Liver (tissue), 3 donors: ENCODE measurements at regions not wholly inside any gene's neighbourhood (a gene's known extent, or its start where the extent isn't known, plus 50 kb on each side); places are given as distances from the start of the nearest gene placed in this dataset.

Source experiments
- ATF3 ChIP-seq: IDR thresholded peaks from 2 replicates; pipeline ENCODE4 v1.6.1; 2016; ENCODE audit warnings: antibody characterized with exemption
- EGR1 ChIP-seq, 2 donors: IDR thresholded peaks; 2 replicates each; pipeline ENCODE4 v1.6.1; 2016 to 2018; ENCODE audit warnings: antibody characterized with exemption in 2 of 2, low read depth in 2 of 2
- FOXA1 ChIP-seq: IDR thresholded peaks from 2 replicates; pipeline ENCODE4 v1.6.1; 2016; ENCODE audit warnings: antibody characterized with exemption
- FOXA2 ChIP-seq: IDR thresholded peaks from 2 replicates; pipeline ENCODE4 v1.6.1; 2016; ENCODE audit warnings: antibody characterized with exemption
- GABPA ChIP-seq, 2 donors: IDR thresholded peaks in 1 of 2; conservative IDR thresholded peaks in 1 of 2; 2 replicates each; pipeline ENCODE4 v1.6.1; 2016; ENCODE audit warnings: antibody characterized with exemption in 2 of 2, mild to moderate bottlenecking in 1 of 2, moderate library complexity in 1 of 2
- HNF4G ChIP-seq: IDR thresholded peaks from 2 replicates; pipeline ENCODE4 v1.6.1; 2016; ENCODE audit warnings: antibody characterized with exemption
- RAD21 ChIP-seq, 2 donors: IDR thresholded peaks; 2 replicates each; pipeline ENCODE4 v1.6.1; 2016; ENCODE audit warnings: antibody characterized with exemption in 2 of 2, mild to moderate bottlenecking in 2 of 2
- REST ChIP-seq: IDR thresholded peaks from 2 replicates; pipeline ENCODE4 v1.6.1; 2016; ENCODE audit warnings: antibody characterized with exemption, mild to moderate bottlenecking
- SP1 ChIP-seq: IDR thresholded peaks from 2 replicates; pipeline ENCODE4 v1.6.1; 2018; ENCODE audit warnings: antibody characterized with exemption, mild to moderate bottlenecking
- TAF1 ChIP-seq: conservative IDR thresholded peaks from 2 replicates; pipeline ENCODE4 v1.6.1; 2016; ENCODE audit warnings: antibody characterized with exemption, mild to moderate bottlenecking
- YY1 ChIP-seq: IDR thresholded peaks from 2 replicates; pipeline ENCODE4 v1.6.1; 2016; ENCODE audit warnings: antibody characterized with exemption, mild to moderate bottlenecking
- TF ChIP-seq, protein P1 (sequence below): fragments of 150-350 bp; IDR thresholded peaks from 2 replicates; pipeline ENCODE4 v1.5.1; 2017; ENCODE audit warnings: improper control_type of control experiment, low read depth, low read length; ENCODE audit not compliant: missing input control
- TF ChIP-seq, protein P2 (sequence below): IDR thresholded peaks from 2 replicates; pipeline ENCODE4 v1.6.1; 2016; ENCODE audit warnings: antibody characterized with exemption
- donor health status: healthy.
- donor health status: healthy.

GRCh38 chr20:11573507-11573906 lies 344.2 kb upstream of the BTBD3 start:
- TF ChIP-seq, protein P1, sequence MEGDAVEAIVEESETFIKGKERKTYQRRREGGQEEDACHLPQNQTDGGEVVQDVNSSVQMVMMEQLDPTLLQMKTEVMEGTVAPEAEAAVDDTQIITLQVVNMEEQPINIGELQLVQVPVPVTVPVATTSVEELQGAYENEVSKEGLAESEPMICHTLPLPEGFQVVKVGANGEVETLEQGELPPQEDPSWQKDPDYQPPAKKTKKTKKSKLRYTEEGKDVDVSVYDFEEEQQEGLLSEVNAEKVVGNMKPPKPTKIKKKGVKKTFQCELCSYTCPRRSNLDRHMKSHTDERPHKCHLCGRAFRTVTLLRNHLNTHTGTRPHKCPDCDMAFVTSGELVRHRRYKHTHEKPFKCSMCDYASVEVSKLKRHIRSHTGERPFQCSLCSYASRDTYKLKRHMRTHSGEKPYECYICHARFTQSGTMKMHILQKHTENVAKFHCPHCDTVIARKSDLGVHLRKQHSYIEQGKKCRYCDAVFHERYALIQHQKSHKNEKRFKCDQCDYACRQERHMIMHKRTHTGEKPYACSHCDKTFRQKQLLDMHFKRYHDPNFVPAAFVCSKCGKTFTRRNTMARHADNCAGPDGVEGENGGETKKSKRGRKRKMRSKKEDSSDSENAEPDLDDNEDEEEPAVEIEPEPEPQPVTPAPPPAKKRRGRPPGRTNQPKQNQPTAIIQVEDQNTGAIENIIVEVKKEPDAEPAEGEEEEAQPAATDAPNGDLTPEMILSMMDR, result no peak
- no peak for TF ChIP-seq GABPA (IDR thresholded peaks at IDR 0.05 in 1 of 2, conservative IDR thresholded peaks at IDR 0.05 in 1 of 2)
- TF ChIP-seq SP1, result no peak
- TF ChIP-seq RAD21 (IDR thresholded peaks at IDR 0.05), result no peak
- TF ChIP-seq, protein P2, sequence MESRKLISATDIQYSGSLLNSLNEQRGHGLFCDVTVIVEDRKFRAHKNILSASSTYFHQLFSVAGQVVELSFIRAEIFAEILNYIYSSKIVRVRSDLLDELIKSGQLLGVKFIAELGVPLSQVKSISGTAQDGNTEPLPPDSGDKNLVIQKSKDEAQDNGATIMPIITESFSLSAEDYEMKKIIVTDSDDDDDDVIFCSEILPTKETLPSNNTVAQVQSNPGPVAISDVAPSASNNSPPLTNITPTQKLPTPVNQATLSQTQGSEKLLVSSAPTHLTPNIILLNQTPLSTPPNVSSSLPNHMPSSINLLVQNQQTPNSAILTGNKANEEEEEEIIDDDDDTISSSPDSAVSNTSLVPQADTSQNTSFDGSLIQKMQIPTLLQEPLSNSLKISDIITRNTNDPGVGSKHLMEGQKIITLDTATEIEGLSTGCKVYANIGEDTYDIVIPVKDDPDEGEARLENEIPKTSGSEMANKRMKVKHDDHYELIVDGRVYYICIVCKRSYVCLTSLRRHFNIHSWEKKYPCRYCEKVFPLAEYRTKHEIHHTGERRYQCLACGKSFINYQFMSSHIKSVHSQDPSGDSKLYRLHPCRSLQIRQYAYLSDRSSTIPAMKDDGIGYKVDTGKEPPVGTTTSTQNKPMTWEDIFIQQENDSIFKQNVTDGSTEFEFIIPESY, result no peak
- TF ChIP-seq ATF3, result no peak
- TF ChIP-seq TAF1, result no peak
- no peak for TF ChIP-seq FOXA2
- TF ChIP-seq FOXA1, result no peak
- TF ChIP-seq YY1, result no peak
- no peak for TF ChIP-seq EGR1 (IDR thresholded peaks at IDR 0.05; ENCODE audit: low read depth in 2 of 2)
- no peak for TF ChIP-seq REST
- no peak for TF ChIP-seq HNF4G
